Kidney epithelial cell (primary cell): ENCODE measurements at regions not wholly inside any gene's neighbourhood (a gene's known extent, or its start where the extent isn't known, plus 50 kb on each side); places are given as distances from the start of the nearest gene placed in this dataset.
A peak's percentile ranks its signal among the peaks of the same experiment; 100 is the strongest.
"Not testable (repeated sequence)": the region's sequence is repeated elsewhere in the genome, so short reads cannot be mapped to it uniquely, and the experiment has no call there.

ENCODE experiments used
- DNase-seq: peaks from one replicate; pipeline ENCODE4 v3.0.0-alpha.2; 2010; ENCODE audit warnings: low read depth
- H3K27me3 ChIP-seq: 2 replicates; pipeline ENCODE4 v1.6.0; 2011; ENCODE audit warnings: low read length; ENCODE audit not compliant: control insufficient read depth, insufficient read depth
- H3K36me3 ChIP-seq: 2 replicates; pipeline ENCODE4 v1.5.1; 2011; ENCODE audit warnings: low read length; ENCODE audit not compliant: control insufficient read depth, insufficient read depth
- H3K4me3 ChIP-seq: 2 replicates; pipeline ENCODE4 v1.5.1; 2011; ENCODE audit warnings: low read depth, mild to moderate bottlenecking, control low read depth, low read length
- TF ChIP-seq, protein P1 (sequence below): IDR thresholded peaks from 2 replicates; pipeline ENCODE4 v1.5.1; 2011; ENCODE audit warnings: mild to moderate bottlenecking, moderate library complexity, low read length, control low read depth, inconsistent platforms; ENCODE audit not compliant: insufficient read depth, poor library complexity, severe bottlenecking

DNA sequence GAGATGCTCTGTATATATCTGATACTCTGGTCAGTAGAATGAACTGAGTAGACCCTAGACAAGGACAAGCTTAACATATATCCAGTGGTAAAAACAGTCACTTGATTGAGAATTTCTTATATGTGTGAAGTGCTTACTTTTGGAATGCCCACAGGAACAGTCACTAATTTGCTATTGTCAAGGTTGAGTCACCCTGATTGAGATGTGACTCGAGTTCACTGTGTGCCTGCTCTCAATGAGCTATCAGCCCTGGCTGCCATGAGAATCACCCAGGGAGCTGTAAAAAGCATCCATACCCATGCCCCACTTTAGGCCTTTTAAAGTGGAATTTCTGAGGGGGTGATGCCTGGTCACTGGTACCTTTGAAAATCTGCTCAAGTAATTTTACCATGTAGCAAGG, 283.7 kb downstream of the SUCLG1 start:
- no peaks in the 10 kb centered on the region for H3K27me3 ChIP-seq
- no peak overlapping the region for H3K4me3 ChIP-seq
- DNase-seq: peak; percentile 5
- no peaks in the 10 kb centered on the region for H3K36me3 ChIP-seq
- TF ChIP-seq, protein P1, sequence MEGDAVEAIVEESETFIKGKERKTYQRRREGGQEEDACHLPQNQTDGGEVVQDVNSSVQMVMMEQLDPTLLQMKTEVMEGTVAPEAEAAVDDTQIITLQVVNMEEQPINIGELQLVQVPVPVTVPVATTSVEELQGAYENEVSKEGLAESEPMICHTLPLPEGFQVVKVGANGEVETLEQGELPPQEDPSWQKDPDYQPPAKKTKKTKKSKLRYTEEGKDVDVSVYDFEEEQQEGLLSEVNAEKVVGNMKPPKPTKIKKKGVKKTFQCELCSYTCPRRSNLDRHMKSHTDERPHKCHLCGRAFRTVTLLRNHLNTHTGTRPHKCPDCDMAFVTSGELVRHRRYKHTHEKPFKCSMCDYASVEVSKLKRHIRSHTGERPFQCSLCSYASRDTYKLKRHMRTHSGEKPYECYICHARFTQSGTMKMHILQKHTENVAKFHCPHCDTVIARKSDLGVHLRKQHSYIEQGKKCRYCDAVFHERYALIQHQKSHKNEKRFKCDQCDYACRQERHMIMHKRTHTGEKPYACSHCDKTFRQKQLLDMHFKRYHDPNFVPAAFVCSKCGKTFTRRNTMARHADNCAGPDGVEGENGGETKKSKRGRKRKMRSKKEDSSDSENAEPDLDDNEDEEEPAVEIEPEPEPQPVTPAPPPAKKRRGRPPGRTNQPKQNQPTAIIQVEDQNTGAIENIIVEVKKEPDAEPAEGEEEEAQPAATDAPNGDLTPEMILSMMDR: no peak

DNA sequence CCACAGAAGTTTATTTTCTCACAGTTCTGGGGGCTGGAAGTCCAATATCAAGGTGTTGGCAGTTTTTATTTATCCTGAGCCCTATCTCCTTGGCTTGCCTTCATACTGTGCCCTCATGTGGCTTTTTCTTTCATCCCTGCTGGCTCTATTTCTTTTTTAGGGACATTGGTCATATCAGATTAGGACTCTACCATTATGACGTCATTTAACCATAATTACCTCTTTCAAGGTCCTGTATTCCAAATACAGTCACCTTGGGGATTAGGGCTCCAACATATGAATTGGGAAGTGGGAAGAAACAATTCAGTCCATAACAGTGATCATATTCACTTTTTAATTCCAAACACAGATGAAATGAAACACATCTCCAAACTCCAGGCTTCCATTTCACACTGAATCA, 286.0 kb downstream of the SUCLG1 start:
- Histone ChIP-seq H3K36me3 (no peaks in the 10 kb centered on the region), H3K4me3 (no peak overlapping the region), H3K27me3 (no peaks in the 10 kb centered on the region)
- DNase-seq: no peak
- TF ChIP-seq, protein P1: no peak

DNA sequence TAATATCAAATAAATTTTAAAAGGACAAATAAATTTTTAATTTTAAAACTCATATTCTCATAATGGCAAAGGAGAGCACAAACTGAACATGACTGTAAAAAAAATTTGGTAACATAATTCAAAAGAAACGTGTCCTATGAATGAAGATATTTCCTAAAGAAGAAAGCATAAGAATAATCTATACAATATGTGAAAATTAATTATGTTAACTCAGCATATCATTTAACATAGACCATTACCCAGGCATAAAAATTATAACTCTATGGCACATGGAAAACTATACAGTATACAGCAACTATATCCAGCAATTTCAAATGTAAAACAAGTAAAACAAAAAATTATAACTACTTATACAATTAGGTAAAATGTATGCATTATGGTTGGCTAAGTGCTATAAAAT, 288.1 kb downstream of the SUCLG1 start:
- Histone ChIP-seq H3K4me3 (no peak overlapping the region), H3K36me3 (no peaks in the 10 kb centered on the region), H3K27me3 (no peaks in the 10 kb centered on the region)
- TF ChIP-seq, protein P1: no peak
- no peak for DNase-seq

DNA sequence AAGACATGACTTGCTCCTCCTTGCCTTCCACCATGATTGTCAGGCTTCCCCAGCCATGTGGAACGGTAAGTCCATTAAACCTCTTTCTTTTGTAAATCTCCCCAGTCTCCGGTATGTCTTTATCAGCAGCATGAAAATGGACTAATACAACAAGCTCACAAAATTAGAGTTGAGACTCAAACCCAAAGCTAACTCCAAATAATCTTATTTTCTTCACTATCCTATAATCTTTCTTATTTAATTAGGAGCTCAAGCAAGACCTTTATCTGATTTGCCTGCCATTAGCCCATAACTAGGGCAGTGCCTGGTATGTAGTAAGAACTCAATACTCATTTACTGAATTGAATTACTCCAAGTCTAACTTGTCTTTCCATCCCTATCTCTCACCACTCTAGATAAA, 289.2 kb downstream of the SUCLG1 start:
- Histone ChIP-seq H3K4me3 (no peak overlapping the region), H3K27me3 (no peaks in the 10 kb centered on the region), H3K36me3 (no peaks in the 10 kb centered on the region)
- TF ChIP-seq, protein P1: no peak
- no peak for DNase-seq

DNA sequence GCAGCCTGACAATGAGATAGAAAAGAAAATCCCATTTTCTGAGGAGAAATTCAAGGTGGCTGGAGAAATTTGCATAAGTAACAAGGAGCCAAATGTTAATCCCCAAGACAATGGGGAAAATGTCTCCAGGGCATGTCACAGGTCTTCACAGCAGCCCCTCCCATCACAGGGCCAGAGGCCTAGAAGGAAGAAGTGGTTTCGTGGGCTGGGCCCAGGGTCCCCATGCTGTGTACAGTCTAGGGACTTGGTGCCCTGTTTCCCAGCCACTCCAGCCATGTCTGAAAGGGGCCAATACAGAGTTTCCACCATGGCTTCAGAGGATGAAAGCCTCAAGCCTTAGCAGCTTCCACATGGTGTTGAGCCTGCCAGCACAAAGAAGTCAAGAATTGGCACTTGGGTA, 290.5 kb downstream of the SUCLG1 start:
- H3K36me3 ChIP-seq, DNase-seq, H3K4me3 ChIP-seq, H3K27me3 ChIP-seq: not testable (repeated sequence)

DNA sequence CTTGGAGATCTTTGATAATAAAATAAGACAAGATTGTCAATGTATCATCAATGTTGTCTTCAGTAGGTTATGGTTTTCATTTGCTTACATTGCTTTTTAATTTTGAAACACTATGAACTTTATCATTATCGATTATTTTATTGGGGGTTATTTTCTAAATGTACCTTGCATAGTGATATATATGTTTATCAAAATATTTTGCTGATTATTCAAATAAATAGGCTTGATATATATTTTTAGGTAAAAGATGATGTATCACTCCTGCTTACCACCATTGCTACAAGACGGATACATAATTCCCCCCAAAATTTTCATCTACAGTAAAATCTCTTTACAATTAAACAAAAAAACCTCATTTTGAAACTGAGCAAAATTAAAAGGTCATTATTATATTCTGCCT, 293.8 kb downstream of the SUCLG1 start:
- no peak for DNase-seq
- TF ChIP-seq, protein P1: no peak
- Histone ChIP-seq H3K4me3 (no peak overlapping the region), H3K27me3 (no peaks in the 10 kb centered on the region), H3K36me3 (no peaks in the 10 kb centered on the region)
